Hepatocyte (in vitro differentiated cells): ENCODE measurements at regions not wholly inside any gene's neighbourhood (a gene's known extent, or its start where the extent isn't known, plus 50 kb on each side); places are given as distances from the start of the nearest gene placed in this dataset.

Experiments
- DNase-seq: peaks from one replicate; pipeline ENCODE4 v3.0.0-alpha.2; 2016; ENCODE audit warnings: low spot score
- H2AFZ ChIP-seq: fragments of 200-600 bp; sonication (generic); 2 replicates; pipeline ENCODE4 v1.6.0; 2016; ENCODE audit warnings: antibody characterized with exemption, mild to moderate bottlenecking
- H3K27ac ChIP-seq: fragments of 200-600 bp; sonication (generic); 2 replicates; pipeline ENCODE4 v1.5.1; 2016; ENCODE audit warnings: mild to moderate bottlenecking
- H3K27me3 ChIP-seq: fragments of 200-600 bp; sonication (generic); 2 replicates; pipeline ENCODE4 v1.6.1; 2016
- H3K36me3 ChIP-seq: fragments of 200-600 bp; sonication (generic); replicated peaks from 2 replicates; pipeline ENCODE4 v1.5.1; 2016; ENCODE audit warnings: low read depth; ENCODE audit not compliant: insufficient read depth
- H3K4me1 ChIP-seq: fragments of 200-600 bp; sonication (generic); 2 replicates; pipeline ENCODE4 v1.5.1; 2016; ENCODE audit warnings: mild to moderate bottlenecking, moderate library complexity; ENCODE audit not compliant: insufficient read depth
- H3K4me2 ChIP-seq: fragments of 200-600 bp; sonication (generic); 2 replicates; pipeline ENCODE4 v1.6.0; 2016
- H3K4me3 ChIP-seq: fragments of 200-600 bp; sonication (generic); 2 replicates; pipeline ENCODE4 v1.5.1; 2016; ENCODE audit warnings: mild to moderate bottlenecking
- H3K79me2 ChIP-seq: fragments of 200-600 bp; sonication (generic); 2 replicates; pipeline ENCODE4 v1.6.0; 2017; ENCODE audit warnings: mild to moderate bottlenecking
- H3K9me2 ChIP-seq: fragments of 200-600 bp; sonication (generic); replicated peaks from 2 replicates; pipeline ENCODE4 v1.6.0; 2017; ENCODE audit warnings: mild to moderate bottlenecking; ENCODE audit not compliant: insufficient read depth
- H3K9me3 ChIP-seq: fragments of 200-600 bp; sonication (generic); 2 replicates; pipeline ENCODE4 v1.5.1; 2016; ENCODE audit warnings: low read depth, mild to moderate bottlenecking
- H4K20me1 ChIP-seq: fragments of 200-600 bp; sonication (generic); 2 replicates; pipeline ENCODE4 v1.6.0; 2016; ENCODE audit warnings: mild to moderate bottlenecking; ENCODE audit not compliant: insufficient read depth, poor library complexity, severe bottlenecking
- EZH2 ChIP-seq: fragments of 200-600 bp; sonication (generic); IDR thresholded peaks from 2 replicates; pipeline ENCODE4 v1.6.1; 2016; ENCODE audit warnings: antibody characterized with exemption, mild to moderate bottlenecking, borderline replicate concordance
- EZH2phosphoT487 ChIP-seq: fragments of 200-600 bp; sonication (generic); IDR thresholded peaks from one replicate; pipeline ENCODE4 v1.6.1; 2018; ENCODE audit warnings: antibody characterized with exemption, mild to moderate bottlenecking, low read depth, moderate library complexity; ENCODE audit not compliant: unreplicated experiment, severe bottlenecking
- WGBS: methylation state at CpG from one replicate; pipeline ENCODE4 v1.1.6; 2016; ENCODE audit warnings: low lambda C conversion rate; ENCODE audit errors: missing lambda C conversion rate; 5-methylcytosine and 5-hydroxymethylcytosine counted together
- TF ChIP-seq, protein P1 (sequence below): fragments of 200-600 bp; sonication (generic); IDR thresholded peaks from 2 replicates; pipeline ENCODE4 v1.5.1; 2016; ENCODE audit warnings: antibody characterized with exemption, mild to moderate bottlenecking; ENCODE audit not compliant: poor library complexity

DNA sequence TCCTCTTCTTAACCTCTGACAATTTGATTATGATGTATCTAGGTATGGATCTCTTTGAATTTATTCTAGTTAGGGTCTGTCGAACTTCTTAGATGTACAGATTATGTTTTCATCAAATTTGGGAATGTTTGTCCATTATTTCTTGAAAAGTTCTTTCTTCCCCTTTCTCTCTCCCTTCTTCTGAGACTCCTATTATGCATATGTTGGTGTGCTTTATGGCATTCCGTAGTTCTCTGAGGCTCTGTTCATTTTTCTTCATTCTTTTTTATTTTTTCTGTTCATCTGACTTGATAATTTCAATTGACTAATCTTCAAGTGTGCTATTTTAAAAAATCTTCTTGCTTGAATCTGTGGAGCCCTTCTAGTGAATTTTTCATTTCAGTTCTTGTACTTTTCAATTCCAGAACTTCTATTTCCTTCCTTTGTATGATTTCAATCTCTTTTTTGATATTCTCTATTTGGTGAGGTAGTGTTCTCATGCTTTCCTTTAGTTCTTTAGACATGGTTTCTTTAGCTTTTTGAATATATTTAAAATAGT is 79.8 kb downstream of the TMEM270 start:
- Histone ChIP-seq H3K4me3 (no peak overlapping the region), H4K20me1 (no peaks in the 10 kb centered on the region), H3K27ac (no peak overlapping the region), H3K79me2 (no peaks in the 10 kb centered on the region), H3K27me3 (no peaks in the 10 kb centered on the region), H3K9me2 (no peaks in the 10 kb centered on the region), H3K9me3 (no peaks in the 10 kb centered on the region), H3K4me1 (no peaks in the 10 kb centered on the region), H3K4me2 (no peak overlapping the region), H3K36me3 (no peaks in the 10 kb centered on the region), H2AFZ (no peak overlapping the region)
- WGBS = 86% methylated on average over 2 of the region's 2 CpGs
- TF ChIP-seq EZH2 = no peak
- TF ChIP-seq, protein P1, sequence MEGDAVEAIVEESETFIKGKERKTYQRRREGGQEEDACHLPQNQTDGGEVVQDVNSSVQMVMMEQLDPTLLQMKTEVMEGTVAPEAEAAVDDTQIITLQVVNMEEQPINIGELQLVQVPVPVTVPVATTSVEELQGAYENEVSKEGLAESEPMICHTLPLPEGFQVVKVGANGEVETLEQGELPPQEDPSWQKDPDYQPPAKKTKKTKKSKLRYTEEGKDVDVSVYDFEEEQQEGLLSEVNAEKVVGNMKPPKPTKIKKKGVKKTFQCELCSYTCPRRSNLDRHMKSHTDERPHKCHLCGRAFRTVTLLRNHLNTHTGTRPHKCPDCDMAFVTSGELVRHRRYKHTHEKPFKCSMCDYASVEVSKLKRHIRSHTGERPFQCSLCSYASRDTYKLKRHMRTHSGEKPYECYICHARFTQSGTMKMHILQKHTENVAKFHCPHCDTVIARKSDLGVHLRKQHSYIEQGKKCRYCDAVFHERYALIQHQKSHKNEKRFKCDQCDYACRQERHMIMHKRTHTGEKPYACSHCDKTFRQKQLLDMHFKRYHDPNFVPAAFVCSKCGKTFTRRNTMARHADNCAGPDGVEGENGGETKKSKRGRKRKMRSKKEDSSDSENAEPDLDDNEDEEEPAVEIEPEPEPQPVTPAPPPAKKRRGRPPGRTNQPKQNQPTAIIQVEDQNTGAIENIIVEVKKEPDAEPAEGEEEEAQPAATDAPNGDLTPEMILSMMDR = no peak
- TF ChIP-seq EZH2phosphoT487 = no peak
- no peak for DNase-seq

DNA sequence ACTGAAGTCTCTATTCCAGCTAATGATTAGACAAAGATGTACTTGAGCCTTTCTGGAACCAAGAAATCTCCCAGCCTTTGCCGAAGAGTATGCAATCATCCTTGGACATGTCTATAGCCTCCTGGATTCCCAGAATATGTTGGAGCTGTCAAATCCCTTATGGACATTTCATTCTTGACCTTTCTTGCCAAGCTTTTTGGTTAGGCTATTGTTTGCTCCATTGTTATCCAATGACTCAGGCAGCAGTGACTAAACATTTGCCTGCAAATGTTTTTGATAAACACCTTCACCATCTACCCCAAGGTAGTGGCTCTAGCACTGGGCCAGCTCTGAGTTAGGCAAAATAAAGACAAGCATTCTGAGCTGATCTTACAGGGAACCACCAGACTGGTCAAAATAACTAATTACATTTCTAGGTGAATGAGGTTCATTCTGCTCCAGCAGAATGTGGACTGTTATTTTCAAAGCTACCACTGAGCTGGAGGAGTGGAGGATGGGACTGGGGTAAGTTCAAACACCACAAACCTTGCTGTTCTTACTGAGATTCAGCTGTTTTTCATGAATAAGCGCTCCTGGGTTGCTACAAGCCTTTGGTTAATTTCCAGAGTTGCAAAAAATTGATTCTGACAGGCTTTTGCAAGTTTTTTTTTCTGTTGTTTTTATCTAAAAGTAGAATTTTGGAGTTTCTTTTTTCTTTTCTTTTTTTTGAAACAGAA is 81.0 kb downstream of the TMEM270 start:
- no peak overlapping the region for H3K4me2 ChIP-seq
- H3K36me3 ChIP-seq = no peaks in the 10 kb centered on the region
- H3K9me3 ChIP-seq = no peaks in the 10 kb centered on the region
- no peaks in the 10 kb centered on the region for H3K9me2 ChIP-seq
- no peak overlapping the region for H2AFZ ChIP-seq
- H3K27ac ChIP-seq = no peak overlapping the region
- no peaks in the 10 kb centered on the region for H4K20me1 ChIP-seq
- H3K27me3 ChIP-seq = no peaks in the 10 kb centered on the region
- 79% methylated on average over 2 of the region's 2 CpGs for WGBS
- DNase-seq = no peak
- TF ChIP-seq EZH2phosphoT487 (no peak), EZH2 (no peak)
- TF ChIP-seq, protein P1 = no peak
- H3K4me3 ChIP-seq = no peak overlapping the region
- H3K79me2 ChIP-seq = no peaks in the 10 kb centered on the region
- no peaks in the 10 kb centered on the region for H3K4me1 ChIP-seq

DNA sequence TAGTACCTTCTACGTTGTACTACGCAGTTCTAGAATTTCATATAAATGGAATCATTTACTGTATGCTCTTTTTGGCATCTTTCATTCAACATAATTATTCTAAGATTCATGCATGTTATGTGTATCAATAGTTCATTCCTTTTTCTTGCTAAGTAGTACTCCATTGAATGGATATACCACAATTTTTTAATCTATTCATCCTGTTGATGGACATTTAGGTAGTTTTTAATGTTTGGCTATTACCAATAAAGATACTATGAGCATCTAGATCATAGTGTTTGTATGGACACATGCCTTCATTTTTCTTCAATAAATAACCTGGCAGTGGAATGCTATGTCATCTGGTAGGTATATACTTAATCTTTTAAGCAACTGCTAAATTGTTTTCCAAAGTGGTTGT is 83.0 kb upstream of the ELN start:
- no peak overlapping the region for H3K27ac ChIP-seq
- H2AFZ ChIP-seq = no peak overlapping the region
- H3K9me3 ChIP-seq = peaks cover 7% of the 10 kb centered on the region
- H3K36me3 ChIP-seq = no peaks in the 10 kb centered on the region
- no peak for DNase-seq
- no peak overlapping the region for H3K4me3 ChIP-seq
- no peaks in the 10 kb centered on the region for H3K4me1 ChIP-seq
- no peaks in the 10 kb centered on the region for H3K27me3 ChIP-seq
- no peaks in the 10 kb centered on the region for H3K9me2 ChIP-seq
- 97% methylated on average over 2 of the region's 2 CpGs for WGBS
- H3K4me2 ChIP-seq = no peak overlapping the region
- no peaks in the 10 kb centered on the region for H3K79me2 ChIP-seq
- TF ChIP-seq, protein P1 = no peak
- TF ChIP-seq EZH2phosphoT487 (no peak), EZH2 (no peak)
- no peaks in the 10 kb centered on the region for H4K20me1 ChIP-seq
